ENCODE measurements at regions not wholly inside any gene's neighbourhood (a gene's known extent, or its start where the extent isn't known, plus 50 kb on each side); places are given as distances from the start of the nearest gene placed in this dataset.

- H3K4me3 ChIP-seq (replicated peaks; ENCODE audit: low read depth, low read length): no peak overlapping the region
- DNase-seq (ENCODE audit: extremely low read depth, low read depth): no peak
- no peak for TF ChIP-seq CTCF (IDR thresholded peaks at IDR 0.05; ENCODE audit: low read depth, low read length, missing control alignments)
These were observed 50.5 kb upstream of the PALMD start for GRCh38 chr1:99595441-99595840.
